ENCODE measurements at regions not wholly inside any gene's neighbourhood (a gene's known extent, or its start where the extent isn't known, plus 50 kb on each side); places are given as distances from the start of the nearest gene placed in this dataset.

DNA sequence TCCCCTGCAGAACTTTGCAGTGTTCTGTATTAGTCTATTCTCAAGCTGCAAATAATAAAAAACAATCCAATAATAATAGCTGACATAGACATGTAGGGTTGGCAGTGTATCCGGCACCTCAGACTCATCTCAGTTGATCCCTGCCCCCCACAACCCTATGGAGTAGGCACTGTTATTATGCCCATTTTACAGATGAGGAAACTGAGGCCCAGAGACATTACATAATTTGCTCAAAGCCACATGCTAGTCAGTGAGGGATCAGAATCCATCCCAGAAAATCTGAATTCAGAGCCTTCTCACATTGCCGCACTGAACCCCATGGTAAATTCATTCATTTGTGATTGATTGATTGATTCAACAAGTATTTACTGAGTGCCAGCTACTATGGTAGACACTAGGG lies 226.6 kb upstream of the PWP1 start:
- no peak for FAIRE-seq
- ChIA-PET POLR2A (ENCODE audit: partially characterized antibody) (no interaction called here), CTCF (ENCODE audit: partially characterized antibody) (interaction anchor here (0.8 to 4.1 kb wide), 8 partner anchors 10 to 104 kb away, joined by 3 to 20 read pairs (median 4); no protein-coding TSS in a partner anchor)
- H2BK120ac ChIP-seq (replicated peaks; ENCODE audit: low read depth, low read length), result no peak overlapping the region
- H4K91ac ChIP-seq (replicated peaks; ENCODE audit: insufficient read length, low read length), result no peak overlapping the region
- H3K4ac ChIP-seq (replicated peaks; ENCODE audit: insufficient read length, low read depth, low read length), result no peak overlapping the region
- H3K56ac ChIP-seq (replicated peaks; ENCODE audit: insufficient read length, low read depth, low read length), result no peak overlapping the region
- peaks cover 10% of the 10 kb centered on the region; the same call in 1 of the 2 replicates for H3K23me2 ChIP-seq (ENCODE audit: low read depth, low read length)
- no peak overlapping the region for H3K23ac ChIP-seq (ENCODE audit: insufficient read length)
- no peak overlapping the region for H2BK5ac ChIP-seq (ENCODE audit: low read depth, low read length)
- no peak overlapping the region for H3K18ac ChIP-seq (ENCODE audit: extremely low read depth, low read length)
- H4K20me1 ChIP-seq (replicated peaks in 1 of 2; ENCODE audit: control insufficient read depth in 1 of 2, insufficient read depth in 2 of 2, low read length in 2 of 2), result peaks cover 0 to 10% of the 10 kb centered on the region in 2 experiments
- H3K27ac ChIP-seq (ENCODE audit: low read depth, low read length), result no peak overlapping the region
- no peaks in the 10 kb centered on the region for H3K27me3 ChIP-seq (replicated peaks in 1 of 4; ENCODE audit: control insufficient read depth in 3 of 4, extremely low read depth in 1 of 4, insufficient read depth in 3 of 4, low read length in 3 of 4)
- no peaks in the 10 kb centered on the region for H3K79me2 ChIP-seq (ENCODE audit: control insufficient read depth in 1 of 2, insufficient read depth in 2 of 2, low read length in 2 of 2)
- H3K4me1 ChIP-seq (replicated peaks in 1 of 4; ENCODE audit: control insufficient read depth in 3 of 4, insufficient read depth in 4 of 4, low read length in 3 of 4), result peaks cover 0 to 2% (median 0%) of the 10 kb centered on the region in 4 experiments; a peak in 1 of 7 replicates
- no peak overlapping the region for H2AFZ ChIP-seq (ENCODE audit: low read length)
- H2BK15ac ChIP-seq (ENCODE audit: low read length), result no peak overlapping the region
- no peak overlapping the region for H3K9ac ChIP-seq (replicated peaks in 1 of 4; ENCODE audit: extremely low read depth in 1 of 4, low read depth in 3 of 4, low read length in 3 of 4)
- peaks cover 3% of the 10 kb centered on the region; the same call in 1 of the 2 replicates for H3K79me1 ChIP-seq (ENCODE audit: low read depth, low read length)
- no peak overlapping the region for H2BK20ac ChIP-seq (ENCODE audit: low read length)
- no peaks in the 10 kb centered on the region for H3K9me3 ChIP-seq (ENCODE audit: insufficient read depth in 2 of 2, low read depth in 1 of 2, low read length in 1 of 2)
- no peak overlapping the region for H2BK12ac ChIP-seq (ENCODE audit: low read depth, low read length)
- no peak overlapping the region for H3K4me2 ChIP-seq (ENCODE audit: insufficient read depth in 1 of 2, low read depth in 2 of 2, low read length in 2 of 2)
- DNase-seq (ENCODE audit: low read depth in 1 of 2, low spot score in 2 of 2), result no peak
- no peak overlapping the region for H3K4me3 ChIP-seq (ENCODE audit: extremely low read depth in 1 of 4, insufficient read depth in 2 of 4, low read depth in 3 of 4, low read length in 4 of 4)
- H3K14ac ChIP-seq (ENCODE audit: insufficient read length), result no peak overlapping the region
- no peak overlapping the region for H4K8ac ChIP-seq (ENCODE audit: extremely low read depth, insufficient read depth, low read length)
- no peaks in the 10 kb centered on the region; a peak in 1 of 8 replicates for H3K36me3 ChIP-seq (ENCODE audit: control insufficient read depth in 2 of 4, insufficient read depth in 4 of 4, low read length in 3 of 4)
- no peak overlapping the region for H4K5ac ChIP-seq (ENCODE audit: insufficient read length, low read depth, low read length)
- WGBS, 2 experiments (ENCODE audit: extremely low coverage in 1 of 2, insufficient coverage in 1 of 2, insufficient read length in 1 of 2, insufficient replicate concordance in 2 of 2, low coverage in 1 of 2, low lambda C conversion rate in 2 of 2, missing lambda C conversion rate in 1 of 2), result 89% methylated on average over 2 of the region's 2 CpGs; no CpG with 5 or more reads in 1 of the 2 experiments
- H2AK5ac ChIP-seq (ENCODE audit: low read depth, low read length), result no peak overlapping the region
- TF ChIP-seq POLR2A (IDR thresholded peaks at IDR 0.05; ENCODE audit: control extremely low read depth in 1 of 2, low read depth in 2 of 2, low read length in 2 of 2) (no peak), EGR1 (IDR thresholded peaks at IDR 0.05; ENCODE audit: borderline replicate concordance, low read depth, low read length) (no peak), TAF7 (optimal IDR thresholded peaks at IDR 0.05; ENCODE audit: borderline replicate concordance, low read depth, low read length) (no peak), GABPA (IDR thresholded peaks at IDR 0.05; ENCODE audit: borderline replicate concordance, insufficient read depth, low read length) (no peak), NANOG (IDR thresholded peaks at IDR 0.05; ENCODE audit: insufficient read depth, low read depth, low read length, poor library complexity, severe bottlenecking) (no peak), CEBPB (IDR thresholded peaks at IDR 0.05; ENCODE audit: low read depth, low read length) (no peak), RXRA (IDR thresholded peaks at IDR 0.05; ENCODE audit: insufficient read depth, low read depth, low read length) (no peak), POLR2AphosphoS5 (IDR thresholded peaks at IDR 0.05; ENCODE audit: low read depth, low read length) (no peak), E2F6 (IDR thresholded peaks at IDR 0.05) (no peak), SAP30 (IDR thresholded peaks at IDR 0.05; ENCODE audit: insufficient read depth, insufficient replicate concordance, low read length) (no peak), HDAC6 (IDR thresholded peaks at IDR 0.05; ENCODE audit: low read depth, low read length) (no peak), EZH2 (IDR thresholded peaks at IDR 0.05; ENCODE audit: low read depth, low read length, severe bottlenecking) (no peak)
- TF ChIP-seq, protein P1, sequence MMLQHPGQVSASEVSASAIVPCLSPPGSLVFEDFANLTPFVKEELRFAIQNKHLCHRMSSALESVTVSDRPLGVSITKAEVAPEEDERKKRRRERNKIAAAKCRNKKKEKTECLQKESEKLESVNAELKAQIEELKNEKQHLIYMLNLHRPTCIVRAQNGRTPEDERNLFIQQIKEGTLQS (IDR thresholded peaks at IDR 0.05; ENCODE audit: insufficient read depth, low read depth, low read length), result no peak

Data from H1 (cell line).